Trophoblast cell (in vitro differentiated cells and primary cell): ENCODE measurements at regions not wholly inside any gene's neighbourhood (a gene's known extent, or its start where the extent isn't known, plus 50 kb on each side); places are given as distances from the start of the nearest gene placed in this dataset.

Experiments
- DNase-seq, 2 donors: peaks; one replicate each; pipeline ENCODE4 v3.0.0-alpha.2; 2016
- H2AFZ ChIP-seq: 2 replicates; pipeline ENCODE4 v1.6.1; 2013; ENCODE audit warnings: low read length, moderate library complexity, mild to moderate bottlenecking; ENCODE audit not compliant: insufficient read depth, poor library complexity
- H2AK5ac ChIP-seq: 2 replicates; pipeline ENCODE4 v1.6.1; 2013; ENCODE audit warnings: mild to moderate bottlenecking, low read length
- H2BK120ac ChIP-seq: 2 replicates; pipeline ENCODE4 v1.6.1; 2013; ENCODE audit warnings: low read length, mild to moderate bottlenecking, moderate library complexity; ENCODE audit not compliant: insufficient read depth, poor library complexity
- H2BK12ac ChIP-seq: 2 replicates; pipeline ENCODE4 v1.6.1; 2013; ENCODE audit warnings: mild to moderate bottlenecking, low read length, moderate library complexity
- H2BK5ac ChIP-seq: 2 replicates; pipeline ENCODE4 v1.6.1; 2013; ENCODE audit warnings: low read length, low read depth, moderate library complexity, mild to moderate bottlenecking; ENCODE audit not compliant: poor library complexity
- H3K14ac ChIP-seq: 2 replicates; pipeline ENCODE4 v1.6.1; 2013; ENCODE audit warnings: mild to moderate bottlenecking, low read length
- H3K18ac ChIP-seq: 2 replicates; pipeline ENCODE4 v1.6.1; 2013; ENCODE audit warnings: mild to moderate bottlenecking, low read length
- H3K23ac ChIP-seq: 2 replicates; pipeline ENCODE4 v1.6.1; 2013; ENCODE audit warnings: low read length
- H3K27ac ChIP-seq: 2 replicates; pipeline ENCODE4 v1.5.1; 2013; ENCODE audit warnings: low read depth, mild to moderate bottlenecking, inconsistent platforms, low read length, moderate library complexity
- H3K27me3 ChIP-seq: 2 replicates; pipeline ENCODE4 v1.6.1; 2013; ENCODE audit warnings: inconsistent platforms, mild to moderate bottlenecking, low read length, moderate library complexity; ENCODE audit not compliant: insufficient read depth
- H3K36me3 ChIP-seq, 2 experiments: 1 replicate in 1 of 2; 2 replicates in 1 of 2; pipeline ENCODE4 v1.6.1; 2013; ENCODE audit warnings: low read length in 2 of 2, mild to moderate bottlenecking in 2 of 2, moderate library complexity in 1 of 2; ENCODE audit not compliant: insufficient read depth in 2 of 2, control insufficient read depth in 1 of 2
- H3K4ac ChIP-seq: 2 replicates; pipeline ENCODE4 v1.6.1; 2013; ENCODE audit warnings: low read depth, mild to moderate bottlenecking, low read length, moderate library complexity
- H3K4me1 ChIP-seq, 2 experiments: 1 replicate in 1 of 2; 2 replicates in 1 of 2; pipeline ENCODE4 v1.6.1; 2013; ENCODE audit warnings: low read length in 2 of 2, mild to moderate bottlenecking in 2 of 2, moderate library complexity in 1 of 2; ENCODE audit not compliant: insufficient read depth in 2 of 2, control insufficient read depth in 1 of 2
- H3K4me2 ChIP-seq: 2 replicates; pipeline ENCODE4 v1.6.1; 2013; ENCODE audit warnings: inconsistent platforms, mild to moderate bottlenecking, low read length, moderate library complexity
- H3K4me3 ChIP-seq: 2 replicates; pipeline ENCODE4 v1.5.1; 2013; ENCODE audit warnings: mild to moderate bottlenecking, low read depth, low read length, inconsistent platforms
- H3K79me1 ChIP-seq: one replicate; pipeline ENCODE4 v1.6.1; 2013; ENCODE audit warnings: low read length
- H3K79me2 ChIP-seq: 2 replicates; pipeline ENCODE4 v1.6.1; 2013; ENCODE audit warnings: low read length, mild to moderate bottlenecking; ENCODE audit not compliant: control insufficient read depth, insufficient read depth, poor library complexity
- H3K9ac ChIP-seq: 2 replicates; pipeline ENCODE4 v1.6.1; 2013; ENCODE audit warnings: mild to moderate bottlenecking, low read length
- H3K9me3 ChIP-seq: 2 replicates; pipeline ENCODE4 v1.6.1; 2013; ENCODE audit warnings: low read depth, mild to moderate bottlenecking, control low read depth, inconsistent platforms, low read length; ENCODE audit not compliant: insufficient read depth
- H4K12ac ChIP-seq: 2 replicates; pipeline ENCODE4 v1.6.1; 2013; ENCODE audit warnings: low read depth, mild to moderate bottlenecking, low read length, moderate library complexity
- H4K8ac ChIP-seq: 2 replicates; pipeline ENCODE4 v1.6.1; 2013; ENCODE audit warnings: low read depth, mild to moderate bottlenecking, low read length, moderate library complexity
- H4K91ac ChIP-seq: one replicate; pipeline ENCODE4 v1.6.1; 2013; ENCODE audit warnings: low read depth, mild to moderate bottlenecking, low read length, moderate library complexity
- WGBS: extraction: QIAGEN DNeasy Blood & Tissue Kit; methylation state at CpG from one replicate; pipeline ENCODE4 v1.1.7; 2013; ENCODE audit warnings: missing lambda C conversion rate; ENCODE audit not compliant: insufficient read length, insufficient coverage; ENCODE audit errors: extremely low coverage; 5-methylcytosine and 5-hydroxymethylcytosine counted together

- peak overlapping the region; percentile 14 for H3K4me2 ChIP-seq
- H3K4me1 ChIP-seq, result peaks cover 0 to 12% of the 10 kb centered on the region in 2 experiments
- no peak overlapping the region for H3K23ac ChIP-seq
- H2AK5ac ChIP-seq, result no peak overlapping the region
- peaks cover 13% of the 10 kb centered on the region for H3K79me1 ChIP-seq
- no peaks in the 10 kb centered on the region for H3K9me3 ChIP-seq
- no peak overlapping the region for H4K12ac ChIP-seq
- H3K79me2 ChIP-seq, result no peaks in the 10 kb centered on the region
- H3K18ac ChIP-seq, result no peak overlapping the region
- no peaks in the 10 kb centered on the region for H3K36me3 ChIP-seq
- H3K9ac ChIP-seq, result no peak overlapping the region
- no peak overlapping the region for H4K91ac ChIP-seq
- no peak overlapping the region for H2AFZ ChIP-seq
- DNase-seq, result no peak
- no peak overlapping the region for H2BK12ac ChIP-seq
- H4K8ac ChIP-seq, result no peak overlapping the region
- H2BK5ac ChIP-seq, result peak overlapping the region; percentile 66
- H3K27me3 ChIP-seq, result no peaks in the 10 kb centered on the region
- H2BK120ac ChIP-seq, result no peak overlapping the region
- H3K4me3 ChIP-seq, result no peak overlapping the region
- no peak overlapping the region for H3K4ac ChIP-seq
- no peak overlapping the region for H3K14ac ChIP-seq
- H3K27ac ChIP-seq, result peak overlapping the region; percentile 85
Measured at GRCh38 chr9:115183436-115183835, 65.5 kb upstream of the TNC start.

DNA sequence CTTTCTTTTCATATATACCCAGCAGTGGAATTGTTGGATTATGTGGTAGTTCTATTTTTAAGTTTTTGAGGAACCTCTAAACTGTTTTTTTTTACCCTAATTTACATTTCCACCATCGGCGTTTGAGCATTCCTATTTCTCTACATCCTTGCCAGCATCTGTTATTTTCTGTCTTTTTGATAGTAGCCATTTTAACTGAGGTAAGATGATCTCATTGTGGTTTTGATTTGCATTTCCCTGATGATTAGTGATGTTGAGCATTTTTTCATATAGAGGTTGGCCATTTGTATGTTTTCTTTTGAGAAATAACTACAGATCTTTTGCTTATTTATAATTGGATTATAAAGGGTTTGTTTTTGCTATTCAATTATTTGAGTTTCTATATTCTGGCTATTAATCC, 71.7 kb upstream of the TNC start:
- no peak overlapping the region for H3K4ac ChIP-seq
- no peak overlapping the region for H2BK120ac ChIP-seq
- H3K9me3 ChIP-seq, result no peaks in the 10 kb centered on the region
- no peak overlapping the region for H3K4me2 ChIP-seq
- no peak overlapping the region for H4K91ac ChIP-seq
- no peaks in the 10 kb centered on the region for H3K27me3 ChIP-seq
- no peak overlapping the region for H3K4me3 ChIP-seq
- H2BK12ac ChIP-seq, result no peak overlapping the region
- no peak overlapping the region for H4K12ac ChIP-seq
- H3K79me1 ChIP-seq, result no peaks in the 10 kb centered on the region
- no peak overlapping the region for H3K23ac ChIP-seq
- no peak overlapping the region for H3K14ac ChIP-seq
- H2BK5ac ChIP-seq, result no peak overlapping the region
- H3K4me1 ChIP-seq, result no peaks in the 10 kb centered on the region
- WGBS, result no CpG with 5 or more reads among the region's 2 CpGs
- no peaks in the 10 kb centered on the region for H3K36me3 ChIP-seq
- no peak overlapping the region for H2AK5ac ChIP-seq
- DNase-seq, result no peak
- H3K9ac ChIP-seq, result no peak overlapping the region
- H4K8ac ChIP-seq, result no peak overlapping the region
- no peak overlapping the region for H3K27ac ChIP-seq
- H3K79me2 ChIP-seq, result no peaks in the 10 kb centered on the region
- H2AFZ ChIP-seq, result no peak overlapping the region
- H3K18ac ChIP-seq, result no peak overlapping the region

DNA sequence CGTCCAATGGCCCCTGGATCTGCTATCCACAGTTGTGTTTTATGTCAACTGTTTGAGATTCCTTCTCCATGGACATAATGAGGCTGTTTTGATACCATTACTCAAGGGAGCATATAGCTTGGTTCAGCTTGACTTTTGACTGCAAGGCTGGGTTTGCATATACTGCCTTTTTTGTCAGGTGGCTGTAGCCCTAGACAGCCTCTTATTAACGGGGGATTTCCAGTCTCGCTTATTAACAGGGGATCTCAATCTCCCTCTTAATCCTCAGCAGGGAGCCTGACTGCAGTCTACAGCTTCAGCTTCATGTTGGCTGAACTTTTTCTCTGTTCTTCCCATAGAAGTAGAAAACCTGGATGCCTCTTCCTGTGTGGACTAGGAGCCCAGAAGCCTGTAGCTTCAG, 73.7 kb upstream of the TNC start:
- WGBS, result no CpG with 5 or more reads among the region's 3 CpGs
- no peaks in the 10 kb centered on the region for H3K4me1 ChIP-seq
- no peak overlapping the region for H3K4me3 ChIP-seq
- no peak overlapping the region for H2BK120ac ChIP-seq
- no peaks in the 10 kb centered on the region for H3K79me2 ChIP-seq
- no peak overlapping the region for H3K9ac ChIP-seq
- no peak overlapping the region for H2AFZ ChIP-seq
- no peak overlapping the region for H3K27ac ChIP-seq
- H3K23ac ChIP-seq, result no peak overlapping the region
- no peaks in the 10 kb centered on the region for H3K36me3 ChIP-seq
- no peak overlapping the region for H2AK5ac ChIP-seq
- H3K79me1 ChIP-seq, result no peaks in the 10 kb centered on the region
- no peak overlapping the region for H4K91ac ChIP-seq
- H3K14ac ChIP-seq, result no peak overlapping the region
- H4K12ac ChIP-seq, result no peak overlapping the region
- H3K4ac ChIP-seq, result no peak overlapping the region
- no peaks in the 10 kb centered on the region for H3K27me3 ChIP-seq
- H2BK12ac ChIP-seq, result no peak overlapping the region
- H3K9me3 ChIP-seq, result no peaks in the 10 kb centered on the region
- no peak overlapping the region for H3K18ac ChIP-seq
- no peak for DNase-seq
- no peak overlapping the region for H2BK5ac ChIP-seq
- no peak overlapping the region for H3K4me2 ChIP-seq
- no peak overlapping the region for H4K8ac ChIP-seq

- Histone ChIP-seq H3K4me3 (no peak overlapping the region), H2BK5ac (no peak overlapping the region), H3K4ac (no peak overlapping the region), H3K18ac (no peak overlapping the region), H3K4me1 (no peaks in the 10 kb centered on the region), H2BK12ac (no peak overlapping the region), H3K23ac (no peak overlapping the region), H3K9me3 (no peaks in the 10 kb centered on the region), H4K8ac (no peak overlapping the region), H2AK5ac (no peak overlapping the region), H3K9ac (no peak overlapping the region), H3K14ac (no peak overlapping the region), H3K27ac (no peak overlapping the region), H3K27me3 (no peaks in the 10 kb centered on the region), H4K12ac (no peak overlapping the region), H2AFZ (no peak overlapping the region), H2BK120ac (no peak overlapping the region), H3K4me2 (no peak overlapping the region), H3K79me1 (no peaks in the 10 kb centered on the region), H3K79me2 (no peaks in the 10 kb centered on the region), H4K91ac (no peak overlapping the region), H3K36me3 (no peaks in the 10 kb centered on the region)
- no CpG with 5 or more reads among the region's 3 CpGs for WGBS
- no peak for DNase-seq
Measured at GRCh38 chr9:115192280-115192679, 74.3 kb upstream of the TNC start.
